Endothelial cell of umbilical vein (primary cell): ENCODE measurements at regions not wholly inside any gene's neighbourhood (a gene's known extent, or its start where the extent isn't known, plus 50 kb on each side); places are given as distances from the start of the nearest gene placed in this dataset.

Experiments used
- BruUV-seq: library from RNA; stranded (reverse); fragments of 400-500 nt; replicated peaks from 2 replicates; lab custom pipeline; 2021; lab: Mats Ljungman, UMichigan
- CTCF ChIA-PET: fragments of 300-600, 350-600 bp; sonication (Branson Sonifier 250); formaldehyde crosslinking; loops from one replicate; lab custom pipeline; 2021; ENCODE audit warnings: antibody characterized with exemption, inconsistent platforms; lab: Charles Lee
- POLR2A ChIA-PET: fragments of 300-600, 350-600 bp; sonication (Branson Sonifier 250); formaldehyde crosslinking; loops from one replicate; lab custom pipeline; 2021; ENCODE audit warnings: antibody characterized with exemption, inconsistent platforms; lab: Charles Lee
- DNase-seq: peaks from one replicate; pipeline ENCODE4 v3.0.0-alpha.2; 2011; ENCODE audit warnings: low read depth, low spot score
- FAIRE-seq: peaks from 2 replicates; lab custom pipeline; 2011; peaks lifted over from hg19 to GRCh38; lab: Jason Lieb, UNC
- H2AFZ ChIP-seq: 2 replicates; pipeline ENCODE4 v1.6.0; 2012; ENCODE audit warnings: low read depth, low read length, control low read depth, inconsistent platforms
- H3K27ac ChIP-seq: 2 replicates; pipeline ENCODE4 v1.5.1; 2011; ENCODE audit warnings: low read depth, mild to moderate bottlenecking, control low read depth, low read length, moderate library complexity; ENCODE audit not compliant: insufficient read depth
- H3K27me3 ChIP-seq, 2 experiments: 2 replicates each; pipeline versions ENCODE4 v1.6.0 to v1.6.1; 2011; ENCODE audit warnings: low read length in 2 of 2, mixed read lengths in 1 of 2; ENCODE audit not compliant: control insufficient read depth in 2 of 2, insufficient read depth in 2 of 2
- H3K36me3 ChIP-seq, 2 experiments: 2 replicates in 1 of 2; 3 replicates in 1 of 2; pipeline ENCODE4 v1.5.1; 2011; ENCODE audit warnings: low read length in 2 of 2, mild to moderate bottlenecking in 1 of 2, moderate library complexity in 1 of 2; ENCODE audit not compliant: control insufficient read depth in 2 of 2, insufficient read depth in 2 of 2; ENCODE audit errors: extremely low read depth in 1 of 2
- H3K4me1 ChIP-seq: 3 replicates; pipeline ENCODE4 v1.5.1; 2011; ENCODE audit warnings: mild to moderate bottlenecking, low read length; ENCODE audit not compliant: control insufficient read depth, insufficient read depth; ENCODE audit errors: extremely low read depth
- H3K4me2 ChIP-seq: 2 replicates; pipeline ENCODE4 v1.6.1; 2011; ENCODE audit warnings: low read length, control low read depth, mixed read lengths; ENCODE audit not compliant: insufficient read depth
- H3K4me3 ChIP-seq, 3 experiments: fragments of 200-600 bp in 1 of 3; sonication (generic), shearing (Covaris generic) in 1 of 3; replicated peaks in 1 of 3; 2 replicates each; pipeline ENCODE4 v1.5.1; 2011 to 2016; ENCODE audit warnings: control low read depth in 3 of 3, low read length in 3 of 3, mild to moderate bottlenecking in 2 of 3, inconsistent platforms in 1 of 3, low read depth in 1 of 3, moderate library complexity in 1 of 3; ENCODE audit not compliant: insufficient read depth in 1 of 3
- H3K79me2 ChIP-seq: 2 replicates; pipeline ENCODE4 v1.6.0; 2012; ENCODE audit warnings: low read length, inconsistent platforms; ENCODE audit not compliant: control insufficient read depth, insufficient read depth
- H3K9ac ChIP-seq: replicated peaks from 2 replicates; pipeline ENCODE3; 2011; ENCODE audit warnings: low read length, control low read depth; ENCODE audit not compliant: insufficient read depth; ENCODE audit errors: extremely low read depth
- H3K9me1 ChIP-seq: replicated peaks from 3 replicates; pipeline ENCODE4 v1.6.0; 2011; ENCODE audit warnings: mild to moderate bottlenecking, low read length; ENCODE audit not compliant: control insufficient read depth, insufficient read depth; ENCODE audit errors: extremely low read depth
- H3K9me3 ChIP-seq: replicated peaks from 2 replicates; pipeline ENCODE4 v1.5.1; 2012; ENCODE audit warnings: low read length, inconsistent platforms; ENCODE audit not compliant: control insufficient read depth, insufficient read depth
- H4K20me1 ChIP-seq: replicated peaks from 2 replicates; pipeline ENCODE3; 2011; ENCODE audit warnings: mild to moderate bottlenecking, low read length; ENCODE audit not compliant: control insufficient read depth, insufficient read depth; ENCODE audit errors: extremely low read depth
- CTCF ChIP-seq, 2 donors: IDR thresholded peaks; 1 replicate in 1 of 2; 2 replicates in 1 of 2; pipeline ENCODE4 v1.5.1; 2011; ENCODE audit warnings: low read length in 2 of 2, mild to moderate bottlenecking in 2 of 2, moderate library complexity in 2 of 2, control low read depth in 1 of 2, inconsistent platforms in 1 of 2, low read depth in 1 of 2; ENCODE audit not compliant: insufficient read depth in 1 of 2; ENCODE audit errors: extremely low read depth in 1 of 2
- EZH2 ChIP-seq: IDR thresholded peaks from 2 replicates; pipeline ENCODE4 v1.6.1; 2012; ENCODE audit warnings: borderline replicate concordance, low read depth, mild to moderate bottlenecking, moderate library complexity, low read length, inconsistent platforms; ENCODE audit not compliant: severe bottlenecking
- FOS ChIP-seq: IDR thresholded peaks from 2 replicates; pipeline ENCODE4 v1.6.1; 2011; ENCODE audit warnings: mild to moderate bottlenecking, low read length, moderate library complexity, borderline replicate concordance; ENCODE audit not compliant: insufficient read depth
- GATA2 ChIP-seq: IDR thresholded peaks from 2 replicates; pipeline ENCODE4 v1.7.0; 2011; ENCODE audit warnings: low read depth, mild to moderate bottlenecking, moderate library complexity, mixed read lengths, low read length; ENCODE audit not compliant: insufficient read length, insufficient read depth
- JUN ChIP-seq: IDR thresholded peaks from 2 replicates; pipeline ENCODE4 v1.6.1; 2011; ENCODE audit warnings: borderline replicate concordance, low read depth; ENCODE audit not compliant: insufficient read length, insufficient read depth
- MAX ChIP-seq: IDR thresholded peaks from 2 replicates; pipeline ENCODE4 v1.6.1; 2011; ENCODE audit not compliant: insufficient read depth, insufficient read length
- MYC ChIP-seq: IDR thresholded peaks from one replicate; pipeline ENCODE4 v1.6.1; 2011; ENCODE audit warnings: mild to moderate bottlenecking, low read depth, low read length
- POLR2A ChIP-seq: IDR thresholded peaks from 2 replicates; pipeline ENCODE4 v1.6.1; 2012; ENCODE audit warnings: low read depth, mild to moderate bottlenecking, control low read depth, low read length
- POLR2AphosphoS5 ChIP-seq: IDR thresholded peaks from 2 replicates; pipeline ENCODE4 v1.6.1; 2012; ENCODE audit warnings: low read depth, mild to moderate bottlenecking, control low read depth, low read length, moderate library complexity; ENCODE audit not compliant: insufficient read depth
- dilution Hi-C: fragments of 300-500 bp; cut with MboI; formaldehyde crosslinking; loops from one replicate; pipeline ENCODE4 v1.15.0; 2019; ENCODE audit warnings: low sequenced_read_pairs; ENCODE audit not compliant: extremely low pct_ligation_motif_present
- intact Hi-C: fragments of 100-400 bp; cut with micrococcal nuclease; formaldehyde crosslinking; loops from one replicate; pipeline ENCODE4 v1.10.0; 2022

- Histone ChIP-seq H3K36me3 (no peaks in the 10 kb centered on the region), H3K9ac (no peak overlapping the region), H2AFZ (no peak overlapping the region), H3K4me3 (no peak overlapping the region), H3K79me2 (no peaks in the 10 kb centered on the region), H3K4me2 (no peak overlapping the region), H3K9me1 (no peaks in the 10 kb centered on the region), H3K27me3 (no peaks in the 10 kb centered on the region), H3K27ac (no peak overlapping the region), H3K4me1 (no peaks in the 10 kb centered on the region), H3K9me3 (no peaks in the 10 kb centered on the region), H4K20me1 (no peaks in the 10 kb centered on the region)
- FAIRE-seq (no peak), DNase-seq (no peak)
- TF ChIP-seq EZH2 (no peak), JUN (no peak), POLR2A (no peak), GATA2 (no peak), MAX (no peak), CTCF (IDR thresholded peaks at IDR 0.05; ENCODE audit: extremely low read depth in 1 of 2, insufficient read depth in 1 of 2, low read depth in 1 of 2, low read length in 2 of 2) (no peak), FOS (no peak), POLR2AphosphoS5 (no peak), MYC (no peak)
- POLR2A ChIA-PET = no interaction called here
- intact Hi-C loops = no loop called here
- CTCF ChIA-PET = no interaction called here
- dilution Hi-C loops = no loop called here
- no TSS peak for BruUV-seq
These were observed 67.0 kb downstream of the TPBG start for GRCh38 chr6:82430611-82431010.
